SK-N-SH treated with all-trans-retinoic acid at 6 μM for 48 hours (cell line): ENCODE measurements at regions not wholly inside any gene's neighbourhood (a gene's known extent, or its start where the extent isn't known, plus 50 kb on each side); places are given as distances from the start of the nearest gene placed in this dataset.

Experiments used
- CSDC2 ChIP-seq: fragments of 250-450 bp; sonication (Bioruptor Pico); IDR thresholded peaks from 2 replicates; pipeline ENCODE4 v1.5.0; 2020; ENCODE audit warnings: mild to moderate bottlenecking, moderate library complexity
- CSRNP3 ChIP-seq: fragments of 250-450 bp; sonication (Bioruptor Pico); IDR thresholded peaks from 2 replicates; pipeline ENCODE4 v1.5.1; 2021; ENCODE audit warnings: mild to moderate bottlenecking, moderate library complexity
- ESRRG ChIP-seq: fragments of 250-450 bp; sonication (Bioruptor Pico); IDR thresholded peaks from 2 replicates; pipeline ENCODE4 v1.6.1; 2021; ENCODE audit warnings: mild to moderate bottlenecking
- ISL1 ChIP-seq: fragments of 250-450 bp; sonication (Bioruptor Pico); IDR thresholded peaks from 2 replicates; pipeline ENCODE4 v2.1.2; 2022; ENCODE audit warnings: mild to moderate bottlenecking, moderate library complexity
- RARB ChIP-seq: fragments of 250-450 bp; sonication (Bioruptor Pico); IDR thresholded peaks from 2 replicates; pipeline ENCODE4 v1.8.0; 2021; ENCODE audit warnings: mild to moderate bottlenecking, moderate library complexity
- TCF4 ChIP-seq: fragments of 250-450 bp; sonication (Bioruptor Pico); IDR thresholded peaks from 2 replicates; pipeline ENCODE4 v1.8.0; 2021; ENCODE audit warnings: mild to moderate bottlenecking, moderate library complexity, borderline replicate concordance
- TF ChIP-seq, protein P1 (sequence below): fragments of 250-450 bp; sonication (Bioruptor Pico); IDR thresholded peaks from 2 replicates; pipeline ENCODE4 v1.8.0; 2020; ENCODE audit warnings: mild to moderate bottlenecking, moderate library complexity, borderline replicate concordance
- TF ChIP-seq, protein P2 (sequence below): fragments of 250-450 bp; sonication (Bioruptor Pico); IDR thresholded peaks from 2 replicates; pipeline ENCODE4 v1.5.0; 2020; ENCODE audit warnings: mild to moderate bottlenecking, moderate library complexity

DNA sequence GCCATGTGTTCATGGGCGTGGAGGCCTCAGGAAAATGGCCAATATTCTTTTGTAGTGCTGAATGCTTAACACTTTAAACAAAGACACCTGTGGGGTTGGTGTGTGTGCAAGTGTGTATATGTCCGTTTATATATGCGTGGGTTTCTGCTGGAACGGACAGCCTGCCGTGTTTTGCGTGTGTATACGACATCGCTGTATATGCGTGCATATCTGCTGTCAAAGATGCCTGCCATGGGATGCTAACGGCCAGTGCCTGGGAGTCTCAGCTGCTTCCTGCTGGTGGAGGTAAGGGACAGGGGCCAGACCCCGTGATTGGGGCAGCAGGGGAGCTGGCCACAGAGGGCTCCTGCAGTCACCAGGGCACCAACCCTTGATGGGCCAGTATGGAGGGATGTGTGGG, 216.3 kb upstream of the SHH start:
- TF ChIP-seq, protein P1, sequence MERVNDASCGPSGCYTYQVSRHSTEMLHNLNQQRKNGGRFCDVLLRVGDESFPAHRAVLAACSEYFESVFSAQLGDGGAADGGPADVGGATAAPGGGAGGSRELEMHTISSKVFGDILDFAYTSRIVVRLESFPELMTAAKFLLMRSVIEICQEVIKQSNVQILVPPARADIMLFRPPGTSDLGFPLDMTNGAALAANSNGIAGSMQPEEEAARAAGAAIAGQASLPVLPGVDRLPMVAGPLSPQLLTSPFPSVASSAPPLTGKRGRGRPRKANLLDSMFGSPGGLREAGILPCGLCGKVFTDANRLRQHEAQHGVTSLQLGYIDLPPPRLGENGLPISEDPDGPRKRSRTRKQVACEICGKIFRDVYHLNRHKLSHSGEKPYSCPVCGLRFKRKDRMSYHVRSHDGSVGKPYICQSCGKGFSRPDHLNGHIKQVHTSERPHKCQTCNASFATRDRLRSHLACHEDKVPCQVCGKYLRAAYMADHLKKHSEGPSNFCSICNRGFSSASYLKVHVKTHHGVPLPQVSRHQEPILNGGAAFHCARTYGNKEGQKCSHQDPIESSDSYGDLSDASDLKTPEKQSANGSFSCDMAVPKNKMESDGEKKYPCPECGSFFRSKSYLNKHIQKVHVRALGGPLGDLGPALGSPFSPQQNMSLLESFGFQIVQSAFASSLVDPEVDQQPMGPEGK (CRISPR knock-in tag), result no peak
- TF ChIP-seq RARB (CRISPR knock-in tag), result no peak
- TF ChIP-seq ISL1 (CRISPR knock-in tag), result no peak
- no peak for TF ChIP-seq CSDC2 (CRISPR knock-in tag)
- TF ChIP-seq TCF4, result no peak
- TF ChIP-seq, protein P2, sequence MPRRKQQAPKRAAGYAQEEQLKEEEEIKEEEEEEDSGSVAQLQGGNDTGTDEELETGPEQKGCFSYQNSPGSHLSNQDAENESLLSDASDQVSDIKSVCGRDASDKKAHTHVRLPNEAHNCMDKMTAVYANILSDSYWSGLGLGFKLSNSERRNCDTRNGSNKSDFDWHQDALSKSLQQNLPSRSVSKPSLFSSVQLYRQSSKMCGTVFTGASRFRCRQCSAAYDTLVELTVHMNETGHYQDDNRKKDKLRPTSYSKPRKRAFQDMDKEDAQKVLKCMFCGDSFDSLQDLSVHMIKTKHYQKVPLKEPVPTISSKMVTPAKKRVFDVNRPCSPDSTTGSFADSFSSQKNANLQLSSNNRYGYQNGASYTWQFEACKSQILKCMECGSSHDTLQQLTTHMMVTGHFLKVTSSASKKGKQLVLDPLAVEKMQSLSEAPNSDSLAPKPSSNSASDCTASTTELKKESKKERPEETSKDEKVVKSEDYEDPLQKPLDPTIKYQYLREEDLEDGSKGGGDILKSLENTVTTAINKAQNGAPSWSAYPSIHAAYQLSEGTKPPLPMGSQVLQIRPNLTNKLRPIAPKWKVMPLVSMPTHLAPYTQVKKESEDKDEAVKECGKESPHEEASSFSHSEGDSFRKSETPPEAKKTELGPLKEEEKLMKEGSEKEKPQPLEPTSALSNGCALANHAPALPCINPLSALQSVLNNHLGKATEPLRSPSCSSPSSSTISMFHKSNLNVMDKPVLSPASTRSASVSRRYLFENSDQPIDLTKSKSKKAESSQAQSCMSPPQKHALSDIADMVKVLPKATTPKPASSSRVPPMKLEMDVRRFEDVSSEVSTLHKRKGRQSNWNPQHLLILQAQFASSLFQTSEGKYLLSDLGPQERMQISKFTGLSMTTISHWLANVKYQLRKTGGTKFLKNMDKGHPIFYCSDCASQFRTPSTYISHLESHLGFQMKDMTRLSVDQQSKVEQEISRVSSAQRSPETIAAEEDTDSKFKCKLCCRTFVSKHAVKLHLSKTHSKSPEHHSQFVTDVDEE (CRISPR knock-in tag), result no peak
- no peak for TF ChIP-seq ESRRG (CRISPR knock-in tag)
- TF ChIP-seq CSRNP3 (CRISPR knock-in tag), result no peak
